VCaP (cell line): ENCODE measurements at regions not wholly inside any gene's neighbourhood (a gene's known extent, or its start where the extent isn't known, plus 50 kb on each side); places are given as distances from the start of the nearest gene placed in this dataset.

Experiments used
- H3K27ac ChIP-seq: fragments of 450-650 bp; 2 replicates; pipeline ENCODE4 v1.5.1; 2017
- TF ChIP-seq, protein P1 (sequence below): fragments of 450-650 bp; conservative IDR thresholded peaks from 2 replicates; pipeline ENCODE4 v1.5.1; 2017; ENCODE audit warnings: mild to moderate bottlenecking, moderate library complexity

DNA sequence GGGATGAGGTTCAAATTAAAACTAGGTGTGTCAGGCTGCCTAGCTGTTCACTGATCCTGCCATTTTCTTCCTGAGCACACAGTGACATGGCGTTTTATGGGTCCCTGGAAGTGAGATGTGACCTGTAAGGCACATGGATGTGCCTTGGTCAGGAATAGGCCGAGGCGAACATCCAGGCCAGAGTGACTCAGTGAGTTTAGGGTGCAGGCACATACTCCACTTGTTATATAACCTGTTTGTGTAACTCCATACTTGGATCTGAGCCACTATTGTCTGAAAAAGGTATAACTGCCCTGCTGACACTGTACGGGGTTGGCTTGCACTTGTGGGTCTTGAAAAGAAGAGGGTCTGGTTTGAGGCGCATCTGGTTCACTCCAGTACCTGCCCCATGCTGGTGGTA lies 150.1 kb upstream of the ADAMTS16 start:
- H3K27ac ChIP-seq: no peak overlapping the region

DNA sequence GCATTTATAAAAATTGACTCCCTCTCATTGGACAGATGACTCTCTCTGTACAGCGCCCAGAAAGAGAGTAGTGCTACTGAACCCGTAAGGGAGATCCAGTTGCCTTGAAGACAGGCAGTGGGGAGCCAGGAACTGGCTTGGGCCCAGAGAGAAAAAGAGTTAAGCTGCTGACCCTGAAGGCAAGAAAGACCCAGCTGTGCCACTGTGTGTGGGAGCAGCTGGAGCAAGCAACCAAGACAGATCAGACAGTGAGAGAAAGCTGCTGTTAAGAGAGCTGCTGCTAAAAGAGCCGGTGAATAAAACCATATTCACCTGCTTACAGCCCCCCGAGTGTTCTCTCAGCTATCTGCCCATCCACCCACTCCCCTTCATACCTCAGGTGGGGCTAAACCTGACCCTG lies 149.7 kb upstream of the ADAMTS16 start:
- no peak overlapping the region for H3K27ac ChIP-seq
- TF ChIP-seq, protein P1, sequence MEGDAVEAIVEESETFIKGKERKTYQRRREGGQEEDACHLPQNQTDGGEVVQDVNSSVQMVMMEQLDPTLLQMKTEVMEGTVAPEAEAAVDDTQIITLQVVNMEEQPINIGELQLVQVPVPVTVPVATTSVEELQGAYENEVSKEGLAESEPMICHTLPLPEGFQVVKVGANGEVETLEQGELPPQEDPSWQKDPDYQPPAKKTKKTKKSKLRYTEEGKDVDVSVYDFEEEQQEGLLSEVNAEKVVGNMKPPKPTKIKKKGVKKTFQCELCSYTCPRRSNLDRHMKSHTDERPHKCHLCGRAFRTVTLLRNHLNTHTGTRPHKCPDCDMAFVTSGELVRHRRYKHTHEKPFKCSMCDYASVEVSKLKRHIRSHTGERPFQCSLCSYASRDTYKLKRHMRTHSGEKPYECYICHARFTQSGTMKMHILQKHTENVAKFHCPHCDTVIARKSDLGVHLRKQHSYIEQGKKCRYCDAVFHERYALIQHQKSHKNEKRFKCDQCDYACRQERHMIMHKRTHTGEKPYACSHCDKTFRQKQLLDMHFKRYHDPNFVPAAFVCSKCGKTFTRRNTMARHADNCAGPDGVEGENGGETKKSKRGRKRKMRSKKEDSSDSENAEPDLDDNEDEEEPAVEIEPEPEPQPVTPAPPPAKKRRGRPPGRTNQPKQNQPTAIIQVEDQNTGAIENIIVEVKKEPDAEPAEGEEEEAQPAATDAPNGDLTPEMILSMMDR: no peak

More for the DNA sequence above, 150.1 kb upstream of the ADAMTS16 start:
- TF ChIP-seq, protein P1: no peak

DNA sequence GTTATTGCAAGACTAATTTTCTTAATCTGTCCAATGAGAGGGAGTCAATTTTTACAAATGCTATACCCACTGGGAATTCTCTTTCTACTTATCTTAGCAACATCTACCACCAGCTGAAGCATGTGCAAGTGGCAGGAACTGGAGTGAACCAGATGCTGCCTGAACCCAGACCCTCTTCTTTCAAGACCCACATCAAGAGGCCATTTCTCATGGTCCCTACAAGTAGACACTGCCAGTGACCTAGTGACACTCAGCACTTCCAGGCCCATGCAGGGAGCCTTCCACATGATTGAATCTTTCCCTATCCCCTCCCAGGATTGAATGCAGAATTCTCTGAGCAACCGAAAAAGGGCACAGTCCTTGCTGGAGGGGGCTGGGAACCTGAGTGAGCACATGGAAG lies 148.2 kb upstream of the ADAMTS16 start:
- H3K27ac ChIP-seq: no peak overlapping the region
- TF ChIP-seq, protein P1: no peak

DNA sequence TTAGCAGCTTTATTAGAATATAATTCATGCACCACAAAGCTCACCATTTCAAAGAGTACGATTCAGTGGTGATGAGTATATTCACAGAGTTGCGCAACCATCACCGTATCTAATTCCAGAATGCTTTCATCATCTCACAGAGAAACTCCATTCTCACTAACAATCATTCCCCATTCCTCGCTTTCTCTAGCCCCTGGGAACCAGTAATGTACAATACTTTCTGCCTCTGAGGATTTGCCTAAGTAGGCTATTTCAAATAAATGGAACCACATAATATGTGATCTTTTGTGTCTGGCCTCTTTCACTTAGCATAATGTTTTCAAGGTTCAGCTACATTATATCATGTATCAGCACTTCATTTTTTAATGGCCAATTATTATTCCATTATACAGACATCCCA lies 145.1 kb upstream of the ADAMTS16 start:
- TF ChIP-seq, protein P1: no peak
- H3K27ac ChIP-seq: no peak overlapping the region

DNA sequence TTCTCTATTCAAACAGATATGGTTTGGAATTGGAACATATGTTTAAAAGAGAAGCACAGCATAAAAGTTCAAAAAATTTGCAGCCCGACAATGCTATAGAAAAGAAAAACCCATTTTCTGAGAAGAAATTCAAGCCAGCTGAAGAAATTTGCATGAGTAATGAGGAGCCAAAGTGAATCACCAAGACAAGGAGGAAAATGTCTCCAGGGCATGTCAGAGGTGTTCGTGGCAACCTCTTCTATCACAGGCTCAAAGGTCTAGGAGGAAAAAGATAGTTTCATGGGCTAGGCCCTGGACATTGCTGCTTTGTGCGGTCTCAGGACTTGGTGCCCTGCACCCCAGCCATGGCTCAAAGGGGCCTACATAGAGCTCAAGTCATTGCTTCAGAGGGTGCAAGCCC lies 134.8 kb upstream of the ADAMTS16 start:
- no peak overlapping the region for H3K27ac ChIP-seq
- TF ChIP-seq, protein P1: no peak

DNA sequence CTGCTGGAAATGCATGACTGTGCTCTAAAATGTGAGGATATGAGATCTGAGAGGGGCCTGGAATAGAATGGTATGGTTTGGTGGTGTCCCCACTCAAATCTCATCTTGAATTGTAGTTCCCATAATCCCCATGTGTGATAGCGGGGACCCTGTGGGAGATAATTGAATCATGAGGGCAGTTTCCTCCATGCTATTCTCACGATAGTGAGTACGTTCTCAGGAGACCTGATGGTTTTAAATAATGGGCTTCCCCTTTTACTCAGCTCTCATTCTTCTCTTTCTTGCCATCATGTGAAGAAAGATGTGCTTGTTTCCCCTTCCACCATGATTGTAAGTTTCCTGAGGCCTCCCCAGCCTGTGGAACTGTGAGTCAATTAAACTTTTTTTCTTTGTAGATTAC lies 133.6 kb upstream of the ADAMTS16 start:
- TF ChIP-seq, protein P1: no peak
- no peak overlapping the region for H3K27ac ChIP-seq

DNA sequence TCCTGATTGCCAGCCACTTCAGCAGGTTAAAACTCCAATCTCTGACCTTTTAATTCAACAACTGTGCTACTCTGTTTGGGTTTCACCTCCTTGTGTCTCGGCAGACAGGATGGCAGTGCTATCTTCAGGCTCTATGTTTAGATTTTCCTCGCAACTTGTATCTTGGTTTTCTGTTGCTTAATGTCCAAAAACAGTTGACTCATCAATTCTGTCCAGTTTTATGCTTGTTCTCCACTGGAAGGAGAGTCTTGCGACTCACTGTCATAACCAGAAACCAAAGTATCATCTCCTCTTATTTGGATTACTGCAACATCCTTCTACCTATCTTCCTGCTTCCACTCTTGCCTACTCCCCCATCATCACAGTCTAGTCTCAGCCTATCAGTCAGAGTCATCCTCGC lies 130.9 kb upstream of the ADAMTS16 start:
- H3K27ac ChIP-seq: no peak overlapping the region
- TF ChIP-seq, protein P1: no peak

DNA sequence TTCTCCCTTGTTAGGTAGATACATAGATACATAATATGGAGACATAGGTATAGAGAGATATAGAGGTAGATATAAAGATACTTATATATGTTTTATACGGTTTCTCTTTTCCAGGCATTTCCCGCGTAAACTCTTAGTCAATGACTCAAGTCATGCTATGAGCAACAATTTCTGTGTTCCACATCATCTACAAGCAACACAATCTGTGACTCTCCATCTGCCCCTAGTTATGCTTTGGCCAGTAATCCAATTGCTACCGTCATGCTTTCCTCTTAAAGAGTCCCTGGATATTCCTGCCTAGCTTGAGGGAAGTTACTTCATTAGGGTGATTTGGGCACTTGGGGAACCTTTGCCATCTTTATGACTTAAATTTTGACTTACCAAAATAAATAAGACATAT lies 129.0 kb upstream of the ADAMTS16 start:
- TF ChIP-seq, protein P1: no peak
- no peak overlapping the region for H3K27ac ChIP-seq
